ENCODE measurements at regions not wholly inside any gene's neighbourhood (a gene's known extent, or its start where the extent isn't known, plus 50 kb on each side); places are given as distances from the start of the nearest gene placed in this dataset.
"Not testable (repeated sequence)": the region's sequence is repeated elsewhere in the genome, so short reads cannot be mapped to it uniquely, and the experiment has no call there.

DNA sequence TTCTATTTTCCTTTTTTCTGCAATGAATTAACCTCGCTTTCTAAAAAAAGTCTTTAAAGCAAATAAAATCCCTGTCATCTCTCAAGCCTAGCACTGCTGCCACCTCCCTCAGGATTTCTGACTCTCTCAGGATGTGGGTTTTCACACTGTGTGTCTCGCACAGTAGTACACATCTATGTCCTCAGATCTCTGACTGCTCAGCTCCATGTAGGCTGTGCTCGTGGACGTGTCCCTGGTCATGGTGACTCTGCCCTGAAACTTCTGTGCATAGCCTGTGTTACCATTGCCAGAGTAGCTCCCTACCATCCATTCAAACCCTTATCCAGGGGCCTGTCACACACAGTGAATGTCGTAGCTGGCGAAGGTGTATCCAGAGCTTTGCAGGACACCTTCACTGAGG is 619.3 kb downstream of the TMEM121 start:
- not testable (repeated sequence) for TF ChIP-seq POLR2AphosphoS5 (IDR thresholded peaks at IDR 0.05; ENCODE audit: low read depth); GABPA (IDR thresholded peaks at IDR 0.05; ENCODE audit: low read depth); SPI1 (IDR thresholded peaks at IDR 0.05; ENCODE audit: borderline replicate concordance, low read depth)
- TF ChIP-seq, protein P1, sequence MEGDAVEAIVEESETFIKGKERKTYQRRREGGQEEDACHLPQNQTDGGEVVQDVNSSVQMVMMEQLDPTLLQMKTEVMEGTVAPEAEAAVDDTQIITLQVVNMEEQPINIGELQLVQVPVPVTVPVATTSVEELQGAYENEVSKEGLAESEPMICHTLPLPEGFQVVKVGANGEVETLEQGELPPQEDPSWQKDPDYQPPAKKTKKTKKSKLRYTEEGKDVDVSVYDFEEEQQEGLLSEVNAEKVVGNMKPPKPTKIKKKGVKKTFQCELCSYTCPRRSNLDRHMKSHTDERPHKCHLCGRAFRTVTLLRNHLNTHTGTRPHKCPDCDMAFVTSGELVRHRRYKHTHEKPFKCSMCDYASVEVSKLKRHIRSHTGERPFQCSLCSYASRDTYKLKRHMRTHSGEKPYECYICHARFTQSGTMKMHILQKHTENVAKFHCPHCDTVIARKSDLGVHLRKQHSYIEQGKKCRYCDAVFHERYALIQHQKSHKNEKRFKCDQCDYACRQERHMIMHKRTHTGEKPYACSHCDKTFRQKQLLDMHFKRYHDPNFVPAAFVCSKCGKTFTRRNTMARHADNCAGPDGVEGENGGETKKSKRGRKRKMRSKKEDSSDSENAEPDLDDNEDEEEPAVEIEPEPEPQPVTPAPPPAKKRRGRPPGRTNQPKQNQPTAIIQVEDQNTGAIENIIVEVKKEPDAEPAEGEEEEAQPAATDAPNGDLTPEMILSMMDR (IDR thresholded peaks at IDR 0.05; ENCODE audit: insufficient read depth, low read length) = not testable (repeated sequence)
- TF ChIP-seq, protein P2, sequence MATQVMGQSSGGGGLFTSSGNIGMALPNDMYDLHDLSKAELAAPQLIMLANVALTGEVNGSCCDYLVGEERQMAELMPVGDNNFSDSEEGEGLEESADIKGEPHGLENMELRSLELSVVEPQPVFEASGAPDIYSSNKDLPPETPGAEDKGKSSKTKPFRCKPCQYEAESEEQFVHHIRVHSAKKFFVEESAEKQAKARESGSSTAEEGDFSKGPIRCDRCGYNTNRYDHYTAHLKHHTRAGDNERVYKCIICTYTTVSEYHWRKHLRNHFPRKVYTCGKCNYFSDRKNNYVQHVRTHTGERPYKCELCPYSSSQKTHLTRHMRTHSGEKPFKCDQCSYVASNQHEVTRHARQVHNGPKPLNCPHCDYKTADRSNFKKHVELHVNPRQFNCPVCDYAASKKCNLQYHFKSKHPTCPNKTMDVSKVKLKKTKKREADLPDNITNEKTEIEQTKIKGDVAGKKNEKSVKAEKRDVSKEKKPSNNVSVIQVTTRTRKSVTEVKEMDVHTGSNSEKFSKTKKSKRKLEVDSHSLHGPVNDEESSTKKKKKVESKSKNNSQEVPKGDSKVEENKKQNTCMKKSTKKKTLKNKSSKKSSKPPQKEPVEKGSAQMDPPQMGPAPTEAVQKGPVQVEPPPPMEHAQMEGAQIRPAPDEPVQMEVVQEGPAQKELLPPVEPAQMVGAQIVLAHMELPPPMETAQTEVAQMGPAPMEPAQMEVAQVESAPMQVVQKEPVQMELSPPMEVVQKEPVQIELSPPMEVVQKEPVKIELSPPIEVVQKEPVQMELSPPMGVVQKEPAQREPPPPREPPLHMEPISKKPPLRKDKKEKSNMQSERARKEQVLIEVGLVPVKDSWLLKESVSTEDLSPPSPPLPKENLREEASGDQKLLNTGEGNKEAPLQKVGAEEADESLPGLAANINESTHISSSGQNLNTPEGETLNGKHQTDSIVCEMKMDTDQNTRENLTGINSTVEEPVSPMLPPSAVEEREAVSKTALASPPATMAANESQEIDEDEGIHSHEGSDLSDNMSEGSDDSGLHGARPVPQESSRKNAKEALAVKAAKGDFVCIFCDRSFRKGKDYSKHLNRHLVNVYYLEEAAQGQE (IDR thresholded peaks at IDR 0.05; ENCODE audit: insufficient replicate concordance, low read depth) = not testable (repeated sequence)
